ENCODE measurements at regions not wholly inside any gene's neighbourhood (a gene's known extent, or its start where the extent isn't known, plus 50 kb on each side); places are given as distances from the start of the nearest gene placed in this dataset.
"Not testable (repeated sequence)": the region's sequence is repeated elsewhere in the genome, so short reads cannot be mapped to it uniquely, and the experiment has no call there.

- H2BK120ac ChIP-seq (ENCODE audit: low read depth, low read length); H3K14ac ChIP-seq (replicated peaks; ENCODE audit: low read depth, low read length); H3K4me1 ChIP-seq (ENCODE audit: control insufficient read depth, insufficient read depth, low read length); H2AK5ac ChIP-seq (ENCODE audit: low read depth, low read length); H3K36me3 ChIP-seq (ENCODE audit: control insufficient read depth, insufficient read depth, low read length); H3K4ac ChIP-seq (ENCODE audit: low read depth, low read length); H3K79me1 ChIP-seq (ENCODE audit: low read depth in 1 of 2, low read length in 2 of 2); H2AFZ ChIP-seq (replicated peaks; ENCODE audit: low read length, poor library complexity); H3K56ac ChIP-seq (ENCODE audit: extremely low read depth, insufficient read depth, low read length); CTCF ChIA-PET; BruUV-seq (replicated peaks); H3K18ac ChIP-seq (ENCODE audit: low read depth, low read length); H3K27me3 ChIP-seq (ENCODE audit: control insufficient read depth, insufficient read depth, low read length); H3K9me1 ChIP-seq (ENCODE audit: insufficient read depth, low read length); H3K9me3 ChIP-seq (ENCODE audit: control insufficient read depth, insufficient read depth, low read length); H4K91ac ChIP-seq (ENCODE audit: insufficient read depth, low read depth, low read length); H2BK5ac ChIP-seq (ENCODE audit: low read depth, low read length, poor library complexity, severe bottlenecking); H3K27ac ChIP-seq (ENCODE audit: insufficient read depth, low read length); H4K20me1 ChIP-seq (ENCODE audit: insufficient read depth, low read length); H4K8ac ChIP-seq (ENCODE audit: low read depth in 2 of 2, low read length in 2 of 2); in situ Hi-C loops (cut with MboI; ENCODE audit: low sequenced_read_pairs); ATAC-seq (ENCODE audit: low read depth); H2AK9ac ChIP-seq (replicated peaks; ENCODE audit: low read depth, low read length, poor library complexity); POLR2A ChIA-PET (ENCODE audit: unreplicated experiment); H4K5ac ChIP-seq (ENCODE audit: low read depth, low read length); H2BK15ac ChIP-seq (ENCODE audit: low read depth, low read length); H3K4me2 ChIP-seq (ENCODE audit: low read depth, low read length); intact Hi-C loops (cut with micrococcal nuclease); dilution Hi-C loops (cut with HindIII; ENCODE audit: low sequenced_read_pairs, unreplicated experiment); H2BK20ac ChIP-seq (ENCODE audit: low read depth, low read length); H3K23ac ChIP-seq (ENCODE audit: low read depth, low read length); H3K4me3 ChIP-seq (ENCODE audit: insufficient read depth, low read depth, low read length); H3K9ac ChIP-seq (ENCODE audit: low read depth, low read length); DNase-seq: not testable (repeated sequence)
- no CpG with 5 or more reads among the region's 5 CpGs for WGBS, 2 experiments (ENCODE audit: extremely low coverage in 2 of 2, insufficient read length in 1 of 2)
Measured at GRCh38 chr3:137153046-137153445, 195.3 kb downstream of the IL20RB start.
